ENCODE measurements at regions not wholly inside any gene's neighbourhood (a gene's known extent, or its start where the extent isn't known, plus 50 kb on each side); places are given as distances from the start of the nearest gene placed in this dataset.

DNA sequence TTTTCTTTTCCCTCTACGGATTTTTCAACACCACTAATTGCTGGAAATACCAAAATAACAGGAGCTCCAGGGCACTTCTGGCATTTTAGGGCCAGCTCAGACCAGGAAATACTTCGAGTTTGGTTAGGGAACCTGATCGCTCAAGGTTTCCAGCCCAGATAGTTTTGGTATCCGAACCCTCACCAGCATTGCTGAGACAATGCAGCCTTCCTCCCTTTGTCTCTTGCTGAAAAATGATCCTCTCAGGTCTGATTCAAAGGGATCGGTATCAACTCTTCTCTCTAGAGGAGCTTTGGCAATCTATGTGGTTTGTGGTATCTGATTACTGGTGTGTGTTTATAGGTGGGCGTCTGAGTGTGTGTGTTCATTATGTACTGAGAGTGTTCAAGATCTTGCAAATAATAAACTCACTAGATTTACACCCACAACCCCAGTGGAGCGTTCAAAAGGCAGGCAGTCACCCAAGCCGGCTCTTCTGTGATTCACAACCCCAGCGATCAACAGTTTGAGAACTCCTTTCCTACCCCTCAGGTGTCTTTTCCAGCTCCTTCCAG is 122.8 kb upstream of the EGFLAM start:
- TF ChIP-seq PBX3 (CRISPR knock-in tag; IDR thresholded peaks at IDR 0.05) (no peak), ZNF292 (tag by site-specific recombination; IDR thresholded peaks at IDR 0.05; ENCODE audit: borderline replicate concordance, low read depth) (no peak), SP2 (tag by site-specific recombination; IDR thresholded peaks at IDR 0.05) (no peak), YY2 (tag by site-specific recombination; IDR thresholded peaks at IDR 0.05) (no peak)
- TF ChIP-seq, protein P1, sequence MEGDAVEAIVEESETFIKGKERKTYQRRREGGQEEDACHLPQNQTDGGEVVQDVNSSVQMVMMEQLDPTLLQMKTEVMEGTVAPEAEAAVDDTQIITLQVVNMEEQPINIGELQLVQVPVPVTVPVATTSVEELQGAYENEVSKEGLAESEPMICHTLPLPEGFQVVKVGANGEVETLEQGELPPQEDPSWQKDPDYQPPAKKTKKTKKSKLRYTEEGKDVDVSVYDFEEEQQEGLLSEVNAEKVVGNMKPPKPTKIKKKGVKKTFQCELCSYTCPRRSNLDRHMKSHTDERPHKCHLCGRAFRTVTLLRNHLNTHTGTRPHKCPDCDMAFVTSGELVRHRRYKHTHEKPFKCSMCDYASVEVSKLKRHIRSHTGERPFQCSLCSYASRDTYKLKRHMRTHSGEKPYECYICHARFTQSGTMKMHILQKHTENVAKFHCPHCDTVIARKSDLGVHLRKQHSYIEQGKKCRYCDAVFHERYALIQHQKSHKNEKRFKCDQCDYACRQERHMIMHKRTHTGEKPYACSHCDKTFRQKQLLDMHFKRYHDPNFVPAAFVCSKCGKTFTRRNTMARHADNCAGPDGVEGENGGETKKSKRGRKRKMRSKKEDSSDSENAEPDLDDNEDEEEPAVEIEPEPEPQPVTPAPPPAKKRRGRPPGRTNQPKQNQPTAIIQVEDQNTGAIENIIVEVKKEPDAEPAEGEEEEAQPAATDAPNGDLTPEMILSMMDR (tag by site-specific recombination; IDR thresholded peaks at IDR 0.05), result no peak

Data from HEK293 (cell line).